Activated gamma-delta T cell treated with anti-CD3 and anti-CD28 coated beads, Interleukin-2, amount 50 U/mL, for 16 hours (primary cell): ENCODE measurements at regions not wholly inside any gene's neighbourhood (a gene's known extent, or its start where the extent isn't known, plus 50 kb on each side); places are given as distances from the start of the nearest gene placed in this dataset.
"Not testable (repeated sequence)": the region's sequence is repeated elsewhere in the genome, so short reads cannot be mapped to it uniquely, and the experiment has no call there.

Experiments
- DNase-seq: peaks from one replicate; pipeline ENCODE4 v3.0.0-alpha.2; 2020; ENCODE audit warnings: low read depth

- DNase-seq = no peak
Observed at GRCh38 chr20:60097285-60097684, 139.1 kb downstream of the CDH26 start.

- no peak for DNase-seq
Observed at GRCh38 chr20:60100780-60101179, 142.6 kb downstream of the CDH26 start.

GRCh38 chr20:60101201-60101890 is 143.1 kb downstream of the CDH26 start:
- no peak for DNase-seq

- no peak for DNase-seq
Observed at GRCh38 chr20:60101891-60102281, 143.7 kb downstream of the CDH26 start.

GRCh38 chr20:60102665-60103210 is 144.5 kb downstream of the CDH26 start:
- no peak for DNase-seq

GRCh38 chr20:60104993-60105803 is 147.0 kb downstream of the CDH26 start:
- DNase-seq = no peak

GRCh38 chr20:60106186-60106585 is 148.0 kb downstream of the CDH26 start:
- DNase-seq = not testable (repeated sequence)

- no peak for DNase-seq
Observed at GRCh38 chr20:60107621-60108390, 149.6 kb downstream of the CDH26 start.

GRCh38 chr20:60108397-60108796 is 150.2 kb downstream of the CDH26 start:
- DNase-seq = no peak

GRCh38 chr20:60113024-60113724 is 155.0 kb downstream of the CDH26 start:
- no peak for DNase-seq

- DNase-seq = no peak
Observed at GRCh38 chr20:60113771-60114170, 155.5 kb downstream of the CDH26 start.

GRCh38 chr20:60115451-60115850 is 157.2 kb downstream of the CDH26 start:
- no peak for DNase-seq

GRCh38 chr20:60116128-60116909 is 158.1 kb downstream of the CDH26 start:
- no peak for DNase-seq

- no peak for DNase-seq
Observed at GRCh38 chr20:60117065-60117464, 158.8 kb downstream of the CDH26 start.

GRCh38 chr20:60121903-60122302 is 163.7 kb downstream of the CDH26 start:
- DNase-seq = no peak

- no peak for DNase-seq
Observed at GRCh38 chr20:60122671-60123070, 164.4 kb downstream of the CDH26 start.

- no peak for DNase-seq
Observed at GRCh38 chr20:60123096-60123495, 164.9 kb downstream of the CDH26 start.

GRCh38 chr20:60123652-60124051 is 165.4 kb downstream of the CDH26 start:
- DNase-seq = no peak

GRCh38 chr20:60124776-60125381 is 166.7 kb downstream of the CDH26 start:
- DNase-seq = no peak

- no peak for DNase-seq
Observed at GRCh38 chr20:60125513-60125912, 167.3 kb downstream of the CDH26 start.

GRCh38 chr20:60126975-60127374 is 168.8 kb downstream of the CDH26 start:
- DNase-seq = no peak
